Activated CD8-positive, alpha-beta memory T cell treated with anti-CD3 and anti-CD28 coated beads, Interleukin-2, amount 50 U/mL, for 48 hours (primary cell): ENCODE measurements at regions not wholly inside any gene's neighbourhood (a gene's known extent, or its start where the extent isn't known, plus 50 kb on each side); places are given as distances from the start of the nearest gene placed in this dataset.

Experiments used
- DNase-seq: peaks from one replicate; pipeline ENCODE4 v3.0.0-alpha.2; 2020

DNA sequence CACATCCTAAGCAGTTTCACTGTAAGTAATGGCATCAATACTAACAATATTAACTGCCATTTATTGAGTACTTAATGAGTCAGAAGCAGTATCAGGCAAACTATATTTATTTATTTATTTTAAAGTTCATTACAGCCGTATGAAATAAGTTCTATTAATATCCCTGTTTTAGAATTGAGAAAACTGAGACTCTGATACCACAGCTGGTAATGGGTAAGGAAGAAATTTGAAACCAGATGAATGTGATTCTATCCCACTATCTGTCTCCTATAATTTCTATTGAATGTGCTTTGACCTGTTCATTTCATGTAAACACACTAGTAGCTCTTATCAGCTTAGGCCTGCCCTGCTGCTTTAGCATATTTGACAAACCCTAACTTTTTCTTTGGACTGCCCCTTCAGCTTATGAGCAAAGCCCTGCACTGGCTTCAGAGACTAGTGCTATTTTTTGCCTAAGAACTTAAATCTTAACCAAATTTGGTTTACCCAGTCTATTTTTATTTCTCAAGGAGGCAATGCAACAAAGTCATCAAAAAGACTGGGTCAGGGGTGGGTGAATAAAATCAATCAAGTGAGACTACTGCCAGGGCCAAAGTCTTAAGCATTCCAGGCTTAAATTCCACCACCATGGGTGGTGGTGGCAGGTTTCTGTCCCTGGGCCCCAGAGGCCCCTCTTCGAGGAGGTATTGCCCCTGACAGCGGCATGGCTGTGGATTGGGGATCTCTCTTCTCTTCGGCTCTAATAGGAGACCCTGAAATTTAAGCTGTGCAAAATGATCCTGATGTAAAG lies 143.4 kb downstream of the DLEU7 start:
- DNase-seq, result no peak

DNA sequence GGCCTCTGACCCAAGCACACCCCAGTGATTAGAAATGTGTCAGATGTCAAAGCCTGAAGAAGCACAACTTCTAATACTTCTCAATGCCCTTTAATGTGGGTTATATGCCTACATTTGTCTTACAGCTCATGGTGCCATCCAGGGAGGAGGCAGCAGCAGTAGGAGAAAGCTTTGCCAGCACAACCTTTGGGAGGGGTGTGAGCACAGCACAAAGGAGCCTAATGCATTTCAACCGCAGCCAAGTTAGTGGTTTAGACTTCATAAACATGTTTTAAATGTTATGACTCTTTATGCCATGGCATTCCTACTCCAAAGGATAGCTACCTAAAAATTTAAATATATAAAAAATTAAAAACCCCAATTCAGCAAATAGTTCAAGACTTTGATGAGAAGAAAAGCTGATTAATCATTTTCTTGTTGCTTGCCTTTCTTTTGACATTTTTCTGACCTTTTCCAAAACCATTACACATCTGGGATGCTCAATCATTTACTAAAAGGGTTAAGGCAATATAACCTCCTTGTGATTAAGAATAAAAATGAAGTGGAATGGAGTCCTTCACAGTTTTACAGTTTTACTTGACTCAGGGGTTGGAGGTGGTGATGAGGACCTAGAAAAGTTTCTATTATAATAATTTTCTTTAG lies 142.7 kb downstream of the DLEU7 start:
- DNase-seq, result no peak

DNA sequence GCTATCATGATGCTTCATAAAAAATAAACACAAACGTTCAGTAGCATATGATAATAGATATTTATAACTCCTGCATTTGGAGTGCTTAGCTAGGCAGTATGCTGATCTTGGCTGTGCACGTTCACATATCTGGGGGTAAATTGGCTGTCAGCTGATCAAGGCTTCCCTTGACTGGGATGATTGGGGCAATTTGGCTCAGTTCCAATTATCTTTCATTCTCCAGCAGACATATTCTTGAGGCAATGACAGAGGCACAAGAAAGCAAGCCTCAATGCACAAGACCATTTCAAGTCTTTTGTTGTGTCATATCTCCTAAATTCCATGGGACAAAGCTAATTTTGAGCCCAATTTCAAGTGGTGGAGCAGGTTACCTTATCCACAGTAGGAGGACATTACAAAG lies 142.0 kb downstream of the DLEU7 start:
- no peak for DNase-seq

DNA sequence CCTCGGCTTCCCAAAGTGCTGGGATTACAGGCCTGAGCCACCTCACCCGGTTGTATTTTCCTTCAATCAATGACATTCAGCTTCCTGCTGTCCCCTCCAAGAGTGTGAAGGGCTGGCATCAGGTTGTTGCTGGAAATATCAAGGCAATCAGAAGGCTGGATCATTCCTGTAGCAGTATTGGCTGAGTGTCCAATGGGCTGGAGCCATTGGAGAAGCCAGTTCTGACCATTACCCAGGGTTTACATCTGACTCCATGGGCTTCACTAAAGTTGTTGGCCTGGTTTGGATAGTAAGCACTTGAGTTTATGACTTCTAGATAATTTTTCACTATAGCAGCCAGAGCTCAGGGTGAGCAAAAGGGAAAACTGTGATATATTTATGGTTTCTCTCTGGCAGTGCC lies 137.0 kb downstream of the DLEU7 start:
- DNase-seq, result no peak

DNA sequence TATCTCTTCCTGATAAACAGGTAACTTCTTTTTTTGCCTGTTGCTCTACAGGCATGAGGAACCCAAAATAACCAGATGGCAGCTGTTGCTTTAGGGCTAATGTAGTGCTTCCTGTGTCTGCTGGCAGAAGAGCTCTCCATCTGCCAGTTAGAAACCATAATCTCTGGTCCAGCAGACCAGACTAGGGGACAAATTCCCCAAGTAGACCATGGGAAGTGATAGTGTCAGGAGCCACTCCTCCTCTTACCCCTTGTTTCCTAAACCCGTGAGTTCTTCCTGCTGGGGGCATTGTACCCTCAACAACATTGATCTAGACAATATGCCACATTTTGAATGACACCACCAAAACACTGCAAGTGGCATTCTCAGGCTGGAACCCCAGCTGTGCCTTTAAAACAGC lies 135.9 kb downstream of the DLEU7 start:
- no peak for DNase-seq

DNA sequence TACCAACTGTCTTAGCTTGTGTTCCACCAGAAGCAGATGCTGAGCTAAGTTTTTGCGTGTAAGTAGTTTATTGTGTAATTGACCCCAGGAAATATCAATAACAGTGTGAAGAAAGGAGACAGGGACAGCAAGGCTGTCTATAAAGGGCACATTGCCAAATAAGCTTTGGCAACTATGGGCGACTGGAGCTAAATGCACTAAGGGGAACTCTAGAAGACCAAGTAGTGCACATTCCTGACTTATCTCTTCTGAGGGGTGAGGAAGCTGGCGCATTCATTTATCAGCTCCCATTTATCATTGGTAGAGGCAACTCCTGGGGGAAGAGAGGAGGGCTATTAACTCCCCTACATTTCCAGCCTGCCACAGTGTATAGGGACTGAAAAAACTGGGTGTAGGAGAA lies 135.0 kb downstream of the DLEU7 start:
- DNase-seq, result no peak

DNA sequence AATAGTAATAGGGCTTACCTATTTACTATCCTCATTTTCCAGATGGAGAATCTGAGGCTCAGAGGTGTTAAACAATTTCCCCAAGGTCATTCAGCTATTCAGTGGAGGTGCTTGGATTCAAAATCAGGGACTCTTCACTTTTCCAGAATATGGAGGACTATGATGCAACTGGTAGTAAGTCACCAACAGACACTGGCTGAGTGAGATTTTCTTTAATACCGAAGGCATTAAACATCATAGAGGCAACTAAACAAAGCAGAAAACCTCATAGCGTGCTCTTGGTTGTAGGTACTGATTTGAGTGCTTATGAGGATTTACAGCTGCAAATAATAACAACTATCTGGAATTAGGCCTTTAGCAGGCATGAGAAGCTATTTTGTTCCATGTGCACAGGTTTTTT lies 134.4 kb downstream of the DLEU7 start:
- no peak for DNase-seq

DNA sequence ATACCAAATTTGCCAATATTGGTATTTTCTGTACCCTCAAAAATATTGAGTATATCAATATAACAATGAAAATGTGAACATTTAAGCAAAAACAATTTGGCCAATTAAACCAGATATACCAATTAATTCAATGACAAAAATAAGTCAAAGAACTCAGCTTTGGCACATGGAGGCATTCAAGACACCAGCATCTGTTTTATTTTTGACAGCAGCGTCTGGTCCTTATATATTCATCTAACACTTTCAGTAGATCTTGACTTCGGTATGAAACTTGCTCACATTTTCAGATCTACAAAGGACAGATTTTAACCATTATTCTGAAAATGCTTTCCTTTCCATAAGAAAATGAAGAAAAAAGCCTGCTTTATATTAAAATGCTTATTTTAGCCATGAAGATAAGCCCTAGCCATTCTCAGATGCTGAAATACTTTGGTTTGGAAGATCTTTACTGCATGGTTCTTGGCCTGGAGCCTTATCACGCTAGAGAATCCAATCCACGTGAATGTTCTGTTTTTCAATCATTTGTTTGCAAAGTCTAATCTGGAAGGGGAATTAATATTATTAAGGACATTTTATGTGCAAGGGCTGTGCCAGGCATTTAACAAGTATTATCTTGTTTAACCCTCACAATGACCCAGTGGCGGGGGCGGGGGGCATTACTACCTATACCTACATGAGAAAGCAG lies 132.2 kb downstream of the DLEU7 start:
- DNase-seq, result no peak

DNA sequence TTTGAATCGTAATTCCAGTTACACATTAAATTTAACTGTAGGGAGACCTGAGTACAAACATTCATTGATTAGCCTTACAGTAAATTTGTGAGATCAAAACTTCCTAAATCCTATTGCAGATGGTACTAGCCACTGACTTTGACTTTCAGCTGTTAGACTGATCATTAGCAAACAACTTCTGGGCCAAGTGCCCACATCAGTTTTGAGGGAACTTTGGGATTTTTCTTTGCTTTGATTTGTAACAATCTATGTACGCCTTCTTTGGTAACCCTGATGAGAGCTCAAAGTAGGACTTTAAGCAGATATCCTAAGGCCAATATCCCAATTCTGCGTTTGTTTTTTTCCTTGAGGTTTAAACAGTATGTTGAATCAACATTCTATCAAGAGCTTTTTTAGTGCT lies 131.5 kb downstream of the DLEU7 start:
- DNase-seq, result no peak

DNA sequence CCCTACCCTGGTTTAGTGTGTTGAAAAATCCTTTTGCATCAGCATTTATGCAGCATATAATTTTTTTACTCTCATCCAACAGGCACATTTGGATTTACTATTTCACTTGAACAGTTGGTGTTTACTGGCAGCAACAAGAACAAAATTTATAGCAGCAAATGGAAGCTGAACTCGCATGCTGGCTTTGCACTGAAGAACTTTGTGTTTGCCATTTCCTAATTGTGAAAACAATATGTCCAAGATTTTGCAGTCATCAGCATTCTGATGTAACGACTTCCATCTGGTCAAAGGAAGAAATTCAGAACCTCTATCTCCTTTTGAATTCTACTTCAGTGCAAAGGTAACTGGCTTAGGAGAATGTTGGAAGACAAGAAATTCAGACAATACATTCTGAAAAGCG lies 131.0 kb downstream of the DLEU7 start:
- DNase-seq, result no peak

DNA sequence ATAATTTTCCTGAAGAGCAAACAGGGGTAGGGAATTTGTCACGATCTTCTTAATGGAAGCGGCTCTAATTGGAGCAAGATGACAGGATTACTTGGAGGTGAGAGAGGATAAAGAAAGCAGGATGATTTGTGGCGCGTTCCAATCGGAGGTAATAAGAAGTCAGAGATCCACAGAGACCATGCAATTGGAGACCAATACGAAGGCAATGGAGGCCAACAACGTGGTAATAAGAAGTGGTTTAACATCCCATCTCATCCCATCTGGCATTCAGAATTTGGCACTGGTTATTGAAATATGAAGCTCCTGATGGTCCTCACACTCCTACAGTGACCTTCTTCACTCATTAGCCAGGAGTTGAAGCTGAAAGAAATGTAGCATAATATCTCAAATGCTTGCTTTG lies 130.6 kb downstream of the DLEU7 start:
- no peak for DNase-seq

DNA sequence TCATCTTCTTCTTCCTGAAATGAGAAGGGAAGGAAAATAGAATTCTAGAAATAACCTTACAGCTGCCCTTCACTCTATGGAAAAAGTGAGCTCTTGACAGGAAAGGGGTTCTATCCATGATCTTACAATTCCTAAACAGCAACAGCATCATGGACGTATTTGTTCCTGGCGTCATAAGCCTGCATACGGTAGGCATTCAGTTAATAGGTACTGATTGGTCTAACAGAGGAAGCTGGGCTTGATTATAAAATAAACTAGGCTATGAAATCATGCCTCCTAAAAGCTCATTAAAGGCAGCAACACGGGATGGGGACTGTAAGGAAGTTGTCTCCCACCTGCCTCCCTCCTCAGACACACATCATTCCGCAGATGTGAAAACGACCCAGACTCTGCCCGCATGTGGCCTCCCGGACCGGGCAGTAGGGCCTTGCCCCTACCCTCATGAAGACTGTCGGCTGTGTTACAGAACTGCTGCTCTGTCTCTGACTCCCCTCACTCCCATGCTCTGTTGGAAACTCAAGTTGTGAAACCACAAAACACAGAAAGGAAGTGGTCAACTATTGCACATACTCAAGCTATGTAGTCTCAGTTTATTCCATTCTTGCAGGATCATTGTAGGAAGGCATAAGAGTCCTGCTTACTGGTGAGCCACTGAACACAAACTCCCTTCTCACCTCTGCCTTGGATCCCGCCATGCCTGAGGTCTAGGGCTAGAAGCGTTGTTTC lies 129.8 kb downstream of the DLEU7 start:
- no peak for DNase-seq

DNA sequence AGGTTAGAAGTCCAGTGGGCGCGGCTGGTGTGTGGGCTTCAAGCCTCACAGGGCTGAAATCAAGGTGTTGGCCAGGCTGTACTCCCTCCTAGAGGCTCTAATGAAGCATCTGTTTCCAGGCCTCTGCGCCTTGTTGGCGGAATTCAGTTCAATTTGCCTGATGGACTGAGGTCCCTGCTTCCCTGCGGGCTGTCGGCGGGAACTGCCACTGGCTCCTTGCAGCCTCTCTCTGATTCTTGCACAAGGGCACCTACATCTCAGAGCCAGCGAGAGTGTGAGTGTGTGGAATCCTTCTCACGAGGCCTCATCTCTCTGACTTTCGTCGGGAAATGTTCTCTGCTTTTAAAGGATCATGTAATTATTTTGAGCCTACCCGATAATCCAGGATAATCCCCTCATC lies 128.6 kb downstream of the DLEU7 start:
- no peak for DNase-seq

DNA sequence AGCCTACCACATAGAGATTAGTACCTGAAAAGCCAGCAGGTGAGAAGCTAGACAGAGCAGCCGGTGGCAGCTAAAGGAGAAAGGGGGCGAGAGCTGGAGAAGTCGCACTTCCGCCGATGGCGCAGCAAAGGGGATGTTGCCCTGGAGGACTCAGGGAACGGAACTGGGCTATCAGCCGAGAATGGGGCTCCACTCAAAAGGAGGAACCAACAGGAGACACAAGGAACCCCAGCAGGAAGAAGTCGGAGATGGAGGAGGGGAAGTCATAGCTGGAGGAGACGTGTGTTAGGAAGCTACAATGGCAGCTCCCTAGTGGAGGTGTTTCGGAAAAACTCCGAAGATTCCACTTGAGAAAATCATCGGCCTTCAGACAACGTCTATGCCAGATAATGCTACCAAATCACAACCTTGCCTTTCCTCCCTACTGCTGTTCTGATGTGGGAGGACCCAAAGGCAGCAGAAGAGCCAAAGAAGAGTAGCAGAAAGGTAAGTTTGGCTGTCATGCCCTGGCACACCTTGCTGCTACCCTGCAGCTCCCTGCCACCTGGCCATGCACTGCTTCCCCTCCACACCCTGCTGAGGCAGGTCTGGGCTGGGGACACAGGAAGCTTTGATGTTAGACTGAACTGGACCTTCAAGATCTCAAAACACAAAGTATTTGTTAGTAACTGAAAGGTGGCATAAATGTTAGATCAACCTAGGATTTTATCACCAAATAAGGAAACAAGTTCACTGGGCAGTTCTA lies 127.9 kb downstream of the DLEU7 start:
- no peak for DNase-seq

DNA sequence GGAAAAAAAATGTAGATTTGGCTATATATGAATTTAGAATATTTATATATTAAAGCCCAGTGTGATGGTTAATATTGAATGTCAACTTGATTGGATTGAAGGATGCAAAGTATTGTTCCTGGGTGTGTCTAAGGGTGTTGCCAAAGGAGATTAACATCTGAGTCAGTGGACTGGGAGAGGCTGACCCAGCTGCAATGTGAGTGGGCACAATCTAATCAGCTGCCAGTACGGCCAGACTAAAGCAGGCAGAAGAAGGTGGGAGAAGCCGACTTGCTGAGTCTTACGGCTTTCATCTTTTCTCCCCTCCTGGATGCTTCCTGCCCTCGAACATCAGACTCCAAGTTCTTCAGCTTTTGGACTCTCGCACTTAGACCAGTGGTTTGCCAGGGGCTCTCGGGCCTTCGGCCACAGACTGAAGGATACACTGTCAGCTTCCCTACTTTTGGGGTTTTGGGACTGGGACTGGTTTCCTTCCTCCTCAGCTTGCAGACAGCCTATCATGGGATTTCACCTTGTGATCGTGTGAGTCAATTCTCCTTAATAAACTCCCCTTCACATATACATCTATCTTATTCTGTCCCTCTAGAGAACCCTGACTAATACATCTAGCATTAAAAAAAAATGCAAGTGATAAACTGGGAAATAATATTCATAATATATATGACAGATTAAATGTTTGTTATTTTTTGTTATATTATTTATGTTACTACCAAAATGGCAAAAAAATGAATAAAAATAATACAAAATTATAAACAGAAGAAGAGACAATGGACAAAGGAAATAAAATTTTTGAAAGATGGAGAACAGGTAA lies 122.4 kb downstream of the DLEU7 start:
- no peak for DNase-seq

DNA sequence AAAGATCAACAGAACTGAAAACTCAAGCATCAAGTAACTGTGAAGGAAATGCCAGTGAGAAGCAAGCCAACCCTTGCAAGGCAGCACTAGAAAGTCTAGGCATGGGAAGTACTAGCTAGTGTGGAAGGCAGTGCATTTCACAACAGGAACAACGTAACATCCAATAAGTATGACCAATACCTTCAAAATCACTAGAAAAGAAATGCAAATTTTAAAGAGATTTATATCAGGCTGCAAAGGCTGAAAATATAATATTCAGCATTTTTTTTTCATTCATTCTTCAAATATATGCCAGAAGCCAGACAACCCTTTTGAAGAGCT lies 121.9 kb downstream of the DLEU7 start:
- no peak for DNase-seq

DNA sequence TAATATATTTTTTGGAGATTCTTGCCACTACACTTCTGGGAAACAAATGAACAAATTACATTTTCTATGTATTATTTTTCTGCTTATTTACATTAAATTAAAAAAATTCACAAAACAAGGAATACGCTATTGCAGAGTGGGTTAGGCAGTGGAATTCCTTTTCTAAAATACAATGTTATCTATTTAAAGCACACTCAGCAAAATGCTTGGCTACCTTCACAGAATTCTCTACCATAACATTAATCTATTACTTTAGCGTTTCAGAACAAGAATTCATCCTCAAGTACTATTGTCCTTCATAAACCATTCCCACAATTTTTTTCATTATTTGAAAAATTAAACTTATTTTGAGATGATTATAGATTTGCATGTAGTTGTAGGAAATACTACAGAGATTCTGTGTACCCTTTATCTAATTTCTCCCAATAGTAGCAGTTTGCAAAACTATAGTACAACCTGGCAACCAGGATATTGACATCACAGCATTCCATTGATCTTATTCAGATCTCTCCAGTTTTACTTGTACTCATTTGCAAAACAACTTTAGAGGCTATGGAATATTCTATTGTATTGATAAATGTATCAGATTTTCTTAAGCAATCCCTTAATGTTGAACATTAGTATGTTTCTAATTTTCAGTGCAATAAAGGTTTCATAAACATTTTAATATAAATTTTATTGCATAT lies 120.9 kb downstream of the DLEU7 start:
- no peak for DNase-seq

DNA sequence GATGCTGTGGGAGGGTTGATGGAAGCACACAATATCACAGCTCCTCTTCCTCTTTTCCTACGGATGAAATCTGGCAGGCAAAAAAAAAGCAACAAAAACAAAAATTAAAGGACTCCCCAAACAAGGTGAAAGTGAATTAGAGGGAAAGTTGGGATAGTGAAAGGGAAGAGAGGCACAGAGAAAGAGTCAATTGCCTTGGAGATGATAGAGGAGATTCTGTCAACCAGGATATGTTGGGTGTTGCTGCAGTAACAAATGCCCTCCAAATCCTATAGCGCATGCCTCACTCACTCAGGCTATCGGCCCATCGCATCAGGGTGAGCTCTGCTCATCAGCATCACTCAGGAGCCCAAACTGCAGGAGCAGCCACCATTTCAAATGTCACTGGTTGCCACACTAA lies 119.1 kb downstream of the DLEU7 start:
- DNase-seq, result no peak

DNA sequence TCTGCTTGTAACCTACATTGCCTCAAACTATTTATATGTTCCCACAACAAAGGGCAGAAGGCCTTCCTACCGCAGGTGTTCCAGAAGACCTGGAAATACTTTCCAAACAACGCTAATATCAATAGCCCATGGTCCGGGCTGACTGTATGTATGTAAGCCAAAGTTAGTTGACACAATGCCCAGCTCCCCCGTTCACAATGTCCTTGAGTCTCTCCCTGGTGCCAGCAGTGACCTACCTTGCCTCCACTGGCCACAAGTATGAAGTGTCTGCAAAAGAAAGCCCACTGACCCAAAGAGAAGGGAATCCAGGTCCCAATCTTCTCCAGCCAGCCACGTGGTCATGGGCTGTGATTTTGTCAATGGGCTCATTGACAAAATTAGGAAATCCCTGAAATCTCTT lies 118.6 kb downstream of the DLEU7 start:
- DNase-seq, result no peak

DNA sequence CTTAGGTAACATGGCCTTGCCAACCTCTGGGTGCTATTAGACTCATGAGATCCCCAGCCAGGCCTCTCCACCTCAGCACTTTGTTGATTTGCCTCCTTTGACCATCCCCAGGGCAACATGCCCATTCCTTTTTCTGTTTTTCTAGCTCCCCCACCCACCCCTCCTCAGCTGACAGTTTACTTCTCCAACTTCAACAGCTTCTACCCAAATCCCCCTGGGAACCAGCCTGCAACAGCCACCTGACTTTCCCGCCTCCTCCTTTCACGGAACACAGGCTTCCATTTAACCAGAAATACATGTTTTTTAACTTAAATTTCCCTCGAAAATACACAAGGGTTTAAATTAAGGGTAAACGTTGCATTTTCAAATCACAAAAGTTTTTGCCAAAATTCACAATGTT lies 117.3 kb downstream of the DLEU7 start:
- no peak for DNase-seq

DNA sequence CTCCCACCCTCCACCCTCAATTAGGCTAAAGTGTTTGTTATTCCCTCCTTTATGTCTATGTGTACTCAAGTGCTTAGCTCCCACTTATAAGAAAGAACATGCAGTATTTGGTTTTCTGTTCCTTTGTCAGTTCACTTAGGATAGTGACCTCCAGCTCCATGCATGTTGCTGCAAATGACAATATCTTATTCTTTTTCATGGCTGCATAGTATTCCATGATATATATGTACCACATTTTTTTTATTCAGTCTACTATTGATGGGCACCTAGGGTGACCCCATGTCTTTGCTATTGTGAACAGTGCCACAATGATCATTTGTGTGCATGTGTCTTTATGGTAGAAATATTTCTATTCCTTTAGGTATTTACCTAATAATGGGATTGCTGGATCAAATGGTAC lies 114.3 kb downstream of the DLEU7 start:
- DNase-seq, result no peak
